ENCODE measurements at regions not wholly inside any gene's neighbourhood (a gene's known extent, or its start where the extent isn't known, plus 50 kb on each side); places are given as distances from the start of the nearest gene placed in this dataset.

DNA sequence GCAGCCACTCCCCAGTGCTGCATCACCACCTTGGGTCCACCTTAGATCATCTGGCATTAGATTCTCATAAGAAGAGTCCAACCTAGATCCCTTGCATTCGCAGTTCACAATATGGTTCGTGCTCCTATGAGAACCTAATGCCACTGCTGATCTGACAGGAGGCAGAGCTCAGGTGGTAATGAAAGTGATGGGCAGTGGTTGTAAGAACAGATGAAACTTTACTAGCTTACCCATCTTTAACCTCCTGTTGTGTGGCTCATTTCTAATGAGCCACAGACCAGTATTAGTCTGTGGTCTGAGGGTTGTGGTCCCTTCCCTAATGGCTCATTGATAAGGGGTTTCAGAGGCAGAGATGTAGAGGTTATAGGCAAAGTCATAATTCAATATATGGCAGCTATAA, 615.9 kb upstream of the MIS18BP1 start:
- TF ChIP-seq CTCF (conservative IDR thresholded peaks at IDR 0.05), result no peak
- no peak for TF ChIP-seq ZFX (IDR thresholded peaks at IDR 0.05)

Data from C4-2B (cell line).